Choroid plexus epithelial cell (primary cell): ENCODE measurements at regions not wholly inside any gene's neighbourhood (a gene's known extent, or its start where the extent isn't known, plus 50 kb on each side); places are given as distances from the start of the nearest gene placed in this dataset.

Source experiments
- DNase-seq: peaks from one replicate; pipeline ENCODE4 v3.0.0-alpha.2; 2010; ENCODE audit warnings: low read depth
- H3K4me3 ChIP-seq: 2 replicates; pipeline ENCODE4 v1.5.1; 2011; ENCODE audit warnings: low read depth, mild to moderate bottlenecking, control low read depth, low read length, moderate library complexity
- CTCF ChIP-seq: conservative IDR thresholded peaks from 2 replicates; pipeline ENCODE4 v1.5.1; 2011; ENCODE audit warnings: low read depth, mild to moderate bottlenecking, control low read depth, inconsistent platforms, low read length, moderate library complexity

- no peak for DNase-seq
- H3K4me3 ChIP-seq, result no peak overlapping the region
- TF ChIP-seq CTCF, result no peak
Measured at GRCh38 chr4:4642496-4643000, 100.7 kb upstream of the STX18 start.

DNA sequence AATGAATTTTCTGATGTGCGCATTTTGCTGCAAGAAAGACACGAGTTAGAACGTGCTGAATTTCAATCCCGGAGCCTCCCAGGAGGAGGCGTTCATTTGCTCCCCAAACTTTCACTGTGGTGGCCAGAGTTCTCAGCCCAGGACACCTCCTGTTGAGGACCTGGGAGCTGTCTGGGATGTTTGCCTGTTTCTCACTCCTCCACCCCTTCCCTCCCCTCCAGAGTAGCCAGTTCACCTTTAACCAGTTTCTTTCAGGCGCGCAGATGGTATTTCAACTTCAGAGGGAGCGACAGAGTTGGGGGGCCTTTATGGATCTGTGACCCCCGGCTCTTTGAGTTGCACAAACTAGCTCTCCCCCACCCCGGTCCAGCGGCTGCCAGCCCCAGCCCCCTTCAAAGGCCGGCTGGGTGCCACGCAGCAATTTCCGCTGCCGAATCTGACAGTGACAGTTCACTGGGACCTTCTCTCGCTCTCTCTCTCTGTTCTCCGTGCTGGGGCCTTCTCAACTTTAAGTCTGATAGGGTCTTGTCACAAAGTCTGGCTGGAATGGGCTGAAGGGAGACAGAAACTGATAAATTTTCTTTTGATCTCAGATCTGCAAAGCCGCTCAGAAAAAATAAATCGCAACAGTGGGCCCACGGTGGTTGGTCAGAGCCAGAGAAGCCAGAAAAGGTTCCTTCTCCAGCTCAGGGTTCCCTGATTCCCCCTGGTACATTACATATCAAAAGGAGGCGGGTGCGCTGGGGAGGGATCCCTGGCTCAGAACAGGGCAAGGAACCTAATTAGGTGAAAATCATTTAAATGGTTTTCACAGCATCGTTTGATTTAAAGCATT, 100.0 kb upstream of the STX18 start:
- no peak for DNase-seq
- H3K4me3 ChIP-seq, result no peak overlapping the region
- TF ChIP-seq CTCF, result no peak

DNA sequence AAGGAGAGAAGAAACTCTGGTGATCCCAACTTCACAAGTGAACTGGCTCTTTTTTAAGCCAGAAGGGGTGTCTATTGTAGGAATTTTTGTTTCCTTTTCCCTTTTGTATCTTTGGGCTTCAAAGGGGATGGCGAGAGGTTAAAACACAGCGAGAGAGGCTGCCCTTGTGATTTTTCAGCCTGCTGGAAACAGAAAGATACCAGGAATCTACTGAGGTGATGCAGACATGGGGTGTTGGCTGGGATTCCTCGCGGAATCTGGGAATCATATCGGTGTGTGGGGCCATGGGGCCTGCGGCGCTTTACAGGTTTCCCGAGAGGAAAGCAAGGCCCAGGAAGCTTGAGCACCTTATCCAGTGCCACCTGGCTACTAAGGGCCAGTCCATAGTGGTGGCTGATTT, 99.4 kb upstream of the STX18 start:
- no peak overlapping the region for H3K4me3 ChIP-seq
- no peak for DNase-seq
- no peak for TF ChIP-seq CTCF

- no peak overlapping the region for H3K4me3 ChIP-seq
- no peak for TF ChIP-seq CTCF
- DNase-seq, result no peak
Measured at GRCh38 chr4:4640692-4641091, 98.8 kb upstream of the STX18 start.

DNA sequence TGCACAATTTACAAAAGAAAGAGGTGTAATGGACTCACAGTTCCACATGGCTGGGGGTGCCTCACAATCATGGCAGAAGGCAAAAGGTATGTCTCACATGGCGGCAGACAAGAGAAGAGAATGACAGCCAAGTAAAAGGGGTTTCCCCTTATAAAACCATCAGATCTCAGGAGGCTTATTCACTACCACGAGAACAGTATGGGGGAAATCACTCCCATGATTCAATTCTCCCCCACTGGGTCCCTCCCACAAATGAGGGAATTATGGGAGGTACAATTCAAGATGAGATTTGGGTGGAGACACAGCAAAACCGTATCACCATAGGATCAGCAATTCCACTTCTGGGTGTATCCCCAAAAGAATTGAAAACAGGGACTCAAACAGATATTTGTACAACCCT, 97.5 kb upstream of the STX18 start:
- no peak for DNase-seq
- no peak for TF ChIP-seq CTCF
- H3K4me3 ChIP-seq, result no peak overlapping the region

DNA sequence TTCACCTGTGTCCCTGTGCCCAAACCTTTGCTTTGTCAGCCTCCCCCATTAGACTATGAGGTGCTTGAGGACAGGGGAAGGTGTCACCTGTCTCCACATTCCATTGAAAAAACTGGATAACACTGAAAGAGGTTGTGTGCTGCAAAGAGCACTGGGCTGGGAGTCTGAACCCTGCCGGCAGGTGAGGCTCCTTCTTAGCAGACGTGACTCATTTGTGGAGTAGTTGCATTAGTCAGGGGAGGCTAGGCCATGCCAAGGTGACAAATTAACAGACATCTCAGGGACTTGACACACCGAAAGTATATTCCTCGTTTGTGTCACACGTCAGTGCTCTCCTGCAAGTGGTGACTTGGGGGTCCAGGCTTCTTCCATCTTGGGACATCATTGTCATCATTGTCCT, 95.9 kb upstream of the STX18 start:
- no peak for DNase-seq
- no peak for TF ChIP-seq CTCF
- no peak overlapping the region for H3K4me3 ChIP-seq

GRCh38 chr4:4633431-4633830, 91.6 kb upstream of the STX18 start:
- TF ChIP-seq CTCF, result no peak
- H3K4me3 ChIP-seq, result no peak overlapping the region
- no peak for DNase-seq
